ENCODE measurements at regions not wholly inside any gene's neighbourhood (a gene's known extent, or its start where the extent isn't known, plus 50 kb on each side); places are given as distances from the start of the nearest gene placed in this dataset.

GRCh38 chr18:22676423-22676822, 256.7 kb upstream of the RBBP8 start:
- peaks cover 7% of the 10 kb centered on the region for H3K27me3 Mint-ChIP-seq (ENCODE audit: low read depth)
- POLR2A ChIA-PET = no interaction called here
- no peak overlapping the region for H3K4me3 Mint-ChIP-seq
- no peaks in the 10 kb centered on the region for H3K4me1 Mint-ChIP-seq
- H3K27ac Mint-ChIP-seq = no peak overlapping the region
- DNase-seq (ENCODE audit: low spot score) (no peak), ATAC-seq (no peak)
- TF ChIP-seq FOXP1 (CRISPR knock-in tag; IDR thresholded peaks at IDR 0.05; ENCODE audit: borderline replicate concordance) (no peak), ZNF425 (CRISPR knock-in tag; conservative IDR thresholded peaks at IDR 0.05) (no peak), ATF1 (CRISPR knock-in tag; IDR thresholded peaks at IDR 0.05) (no peak), PRRX2 (CRISPR knock-in tag; IDR thresholded peaks at IDR 0.05) (no peak), RORB (CRISPR knock-in tag; IDR thresholded peaks at IDR 0.05) (no peak)
- CTCF ChIA-PET = no interaction called here
- H3K9me3 Mint-ChIP-seq = no peaks in the 10 kb centered on the region
- no peaks in the 10 kb centered on the region for H3K36me3 Mint-ChIP-seq

- Mint-ChIP-seq H3K27me3 (ENCODE audit: low read depth) (peaks cover 11% of the 10 kb centered on the region), H3K9me3 (no peaks in the 10 kb centered on the region), H3K4me1 (no peaks in the 10 kb centered on the region), H3K4me3 (no peak overlapping the region), H3K36me3 (no peaks in the 10 kb centered on the region), H3K27ac (no peak overlapping the region)
- ATAC-seq (no peak), DNase-seq (ENCODE audit: low spot score) (no peak)
- ChIA-PET POLR2A (no interaction called here), CTCF (no interaction called here)
- TF ChIP-seq FOXP1 (CRISPR knock-in tag; IDR thresholded peaks at IDR 0.05; ENCODE audit: borderline replicate concordance) (no peak), ZNF263 (CRISPR knock-in tag; IDR thresholded peaks at IDR 0.05; ENCODE audit: low read depth) (no peak), ZNF138 (CRISPR knock-in tag; conservative IDR thresholded peaks at IDR 0.05) (no peak), ZNF396 (CRISPR knock-in tag; IDR thresholded peaks at IDR 0.05; ENCODE audit: borderline replicate concordance) (no peak), CTCF (IDR thresholded peaks at IDR 0.05) (no peak), IRF1 (CRISPR knock-in tag; IDR thresholded peaks at IDR 0.05) (no peak), ESRRA (CRISPR knock-in tag; IDR thresholded peaks at IDR 0.05; ENCODE audit: borderline replicate concordance) (no peak), MXD4 (CRISPR knock-in tag; IDR thresholded peaks at IDR 0.05; ENCODE audit: borderline replicate concordance) (no peak), AFF4 (CRISPR knock-in tag; IDR thresholded peaks at IDR 0.05; ENCODE audit: borderline replicate concordance) (no peak), NR1H2 (CRISPR knock-in tag; IDR thresholded peaks at IDR 0.05) (no peak), SMAD3 (CRISPR knock-in tag; IDR thresholded peaks at IDR 0.05; ENCODE audit: borderline replicate concordance) (no peak), E2F1 (CRISPR knock-in tag; IDR thresholded peaks at IDR 0.05) (no peak), JAZF1 (CRISPR knock-in tag; IDR thresholded peaks at IDR 0.05) (no peak), ATF2 (CRISPR knock-in tag; IDR thresholded peaks at IDR 0.05; ENCODE audit: borderline replicate concordance, low read depth) (no peak)
Measured at GRCh38 chr18:22678486-22678885, 254.6 kb upstream of the RBBP8 start.

Data from WTC11 (cell line).